Nephron progenitor cell (in vitro differentiated cells): ENCODE measurements at regions not wholly inside any gene's neighbourhood (a gene's known extent, or its start where the extent isn't known, plus 50 kb on each side); places are given as distances from the start of the nearest gene placed in this dataset.

Experiments used
- DNase-seq: peaks from one replicate; pipeline ENCODE4 v3.0.0; 2021
- H3K27ac Mint-ChIP-seq: 2 replicates; pipeline ENCODE4 v1.8.0; 2021; ENCODE audit warnings: mild to moderate bottlenecking, moderate library complexity, mixed read lengths
- H3K27me3 Mint-ChIP-seq: 2 replicates; pipeline ENCODE4 v1.8.0; 2021; ENCODE audit warnings: mild to moderate bottlenecking, low read depth, mixed read lengths; ENCODE audit not compliant: poor library complexity
- H3K36me3 Mint-ChIP-seq: 2 replicates; pipeline ENCODE4 v1.8.0; 2021; ENCODE audit warnings: low read depth, mixed read lengths
- H3K4me1 Mint-ChIP-seq: 2 replicates; pipeline ENCODE4 v1.8.0; 2021; ENCODE audit warnings: mixed read lengths
- H3K4me3 Mint-ChIP-seq: 2 replicates; pipeline ENCODE4 v1.8.0; 2021; ENCODE audit warnings: mild to moderate bottlenecking, moderate library complexity, mixed read lengths
- H3K9me3 Mint-ChIP-seq: 2 replicates; pipeline ENCODE4 v1.8.0; 2021; ENCODE audit warnings: mild to moderate bottlenecking, moderate library complexity, mixed read lengths
- CTCF ChIP-seq: fragments of 200-600 bp; sonication (generic); IDR thresholded peaks from 2 replicates; pipeline ENCODE4 v1.5.0; 2021; ENCODE audit warnings: antibody characterized with exemption

DNA sequence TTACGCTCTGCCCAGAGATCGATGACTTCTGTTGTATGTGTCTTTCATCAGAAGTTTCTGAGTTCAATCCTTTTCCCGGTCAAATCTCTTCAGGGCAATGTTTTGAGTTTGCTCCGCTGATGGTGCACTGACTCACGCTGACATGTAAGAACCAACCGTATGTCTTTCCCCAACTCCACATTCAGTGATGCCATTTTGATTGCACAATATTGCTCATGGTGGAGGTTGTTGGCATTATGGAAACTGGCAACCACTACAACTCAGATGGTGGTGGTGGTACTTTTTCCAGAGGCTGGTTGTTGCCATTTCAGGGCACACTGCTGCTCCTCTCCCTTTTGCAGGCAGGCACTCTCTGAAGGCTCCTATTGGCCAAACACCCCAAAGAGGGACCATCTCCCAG is 751.5 kb downstream of the DCDC2C start:
- H3K27ac Mint-ChIP-seq = no peak overlapping the region
- peaks cover 4% of the 10 kb centered on the region for H3K9me3 Mint-ChIP-seq
- H3K4me3 Mint-ChIP-seq = no peak overlapping the region
- H3K27me3 Mint-ChIP-seq = peaks cover 22% of the 10 kb centered on the region
- TF ChIP-seq CTCF = no peak
- H3K4me1 Mint-ChIP-seq = no peaks in the 10 kb centered on the region
- DNase-seq = no peak
- no peaks in the 10 kb centered on the region for H3K36me3 Mint-ChIP-seq

DNA sequence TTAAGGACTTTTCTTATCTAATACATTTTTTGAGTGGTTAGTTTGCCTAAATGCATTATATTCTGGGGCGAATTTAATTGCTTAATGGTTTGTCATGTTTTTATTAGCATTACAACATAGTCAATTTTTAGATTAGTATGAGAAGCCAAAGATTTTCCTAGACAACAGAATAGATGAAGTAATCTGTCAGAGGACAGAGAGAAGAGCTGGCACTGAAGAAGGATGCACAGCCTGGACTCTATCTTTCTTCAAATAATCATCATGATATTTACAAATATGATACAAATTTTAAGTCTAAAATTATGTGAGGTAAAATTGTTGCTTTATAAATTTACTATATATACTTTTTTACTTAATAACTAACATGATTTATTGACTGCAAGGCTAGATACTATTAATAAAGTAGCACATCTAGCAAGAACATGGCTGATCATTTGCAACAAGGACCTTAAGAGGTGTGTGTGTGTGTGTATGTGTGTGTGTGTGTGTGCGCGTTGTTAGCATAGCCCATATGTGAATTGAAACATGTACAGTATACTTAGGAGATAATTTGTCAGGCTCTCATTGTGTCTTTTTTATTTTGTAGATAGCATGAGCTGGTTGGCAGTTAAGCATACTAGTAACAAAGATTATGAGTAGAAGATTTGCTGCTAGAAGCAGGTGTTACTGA is 752.2 kb downstream of the DCDC2C start:
- Mint-ChIP-seq H3K4me3 (no peak overlapping the region), H3K36me3 (no peaks in the 10 kb centered on the region), H3K9me3 (peaks cover 4% of the 10 kb centered on the region), H3K27me3 (peaks cover 22% of the 10 kb centered on the region), H3K4me1 (no peaks in the 10 kb centered on the region), H3K27ac (no peak overlapping the region)
- no peak for DNase-seq
- no peak for TF ChIP-seq CTCF

- no peak for TF ChIP-seq CTCF
- Mint-ChIP-seq H3K4me3 (no peak overlapping the region), H3K4me1 (no peaks in the 10 kb centered on the region), H3K27me3 (peaks cover 6% of the 10 kb centered on the region), H3K36me3 (no peaks in the 10 kb centered on the region), H3K9me3 (no peaks in the 10 kb centered on the region), H3K27ac (no peak overlapping the region)
- DNase-seq = no peak
Observed at GRCh38 chr2:4464634-4465266, 761.4 kb downstream of the DCDC2C start.

DNA sequence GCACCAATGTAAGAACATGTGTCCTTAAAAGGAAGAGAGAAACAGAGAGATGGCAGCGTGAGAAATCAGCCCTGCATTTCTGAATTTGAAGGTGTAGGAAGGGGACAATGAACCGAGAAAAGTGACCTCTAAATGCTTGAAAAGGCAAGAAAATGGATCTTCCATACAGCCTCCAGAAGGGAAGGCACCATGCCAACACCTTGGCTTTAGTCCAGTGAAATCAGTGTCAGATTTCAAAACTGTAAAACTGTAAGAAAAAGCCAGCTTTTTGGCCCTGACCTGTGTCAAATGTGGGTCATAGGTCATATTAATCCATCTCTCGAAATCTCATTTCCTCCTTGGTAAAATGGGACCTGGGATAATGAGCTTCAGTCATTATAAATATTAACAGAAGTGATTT is 762.3 kb downstream of the DCDC2C start:
- no peaks in the 10 kb centered on the region for H3K4me1 Mint-ChIP-seq
- no peak overlapping the region for H3K27ac Mint-ChIP-seq
- no peak for TF ChIP-seq CTCF
- H3K9me3 Mint-ChIP-seq = no peaks in the 10 kb centered on the region
- peaks cover 11% of the 10 kb centered on the region for H3K27me3 Mint-ChIP-seq
- no peak overlapping the region for H3K4me3 Mint-ChIP-seq
- DNase-seq = no peak
- no peaks in the 10 kb centered on the region for H3K36me3 Mint-ChIP-seq

DNA sequence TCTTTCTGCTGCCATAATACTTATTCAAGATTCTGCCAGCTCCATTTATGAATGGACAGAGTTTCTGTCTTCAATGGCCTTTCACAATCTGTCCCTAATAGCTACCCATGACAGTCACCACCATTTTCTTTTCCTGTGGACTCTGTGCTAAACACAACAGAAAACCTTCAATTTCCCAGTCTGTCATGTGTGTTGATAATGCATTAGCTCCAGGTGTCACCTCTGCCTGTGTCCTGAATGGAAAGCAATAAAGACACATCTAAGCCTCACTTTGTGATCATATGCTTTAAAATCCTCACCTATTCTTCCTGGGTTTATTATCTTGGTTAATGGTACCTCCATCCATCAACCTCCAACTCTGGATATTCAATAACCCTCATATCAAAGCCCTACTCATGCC is 772.2 kb downstream of the DCDC2C start:
- TF ChIP-seq CTCF = no peak
- Mint-ChIP-seq H3K27me3 (peaks cover 7% of the 10 kb centered on the region), H3K36me3 (no peaks in the 10 kb centered on the region), H3K9me3 (no peaks in the 10 kb centered on the region), H3K4me1 (no peaks in the 10 kb centered on the region), H3K27ac (no peak overlapping the region), H3K4me3 (no peak overlapping the region)
- DNase-seq = no peak

- no peaks in the 10 kb centered on the region for H3K27me3 Mint-ChIP-seq
- H3K36me3 Mint-ChIP-seq = no peaks in the 10 kb centered on the region
- DNase-seq = no peak
- peaks cover 32% of the 10 kb centered on the region for H3K9me3 Mint-ChIP-seq
- TF ChIP-seq CTCF = no peak
- no peaks in the 10 kb centered on the region for H3K4me1 Mint-ChIP-seq
- no peak overlapping the region for H3K4me3 Mint-ChIP-seq
- no peak overlapping the region for H3K27ac Mint-ChIP-seq
Observed at GRCh38 chr2:4483050-4483449, 779.7 kb downstream of the DCDC2C start.
